OCI-LY1 (cell line): ENCODE measurements at regions not wholly inside any gene's neighbourhood (a gene's known extent, or its start where the extent isn't known, plus 50 kb on each side); places are given as distances from the start of the nearest gene placed in this dataset.

Experiments
- CTCF ChIP-seq: fragments of 200-600 bp; sonication (generic), shearing (Covaris generic); IDR thresholded peaks from 2 replicates; pipeline ENCODE4 v1.5.1; 2017; ENCODE audit warnings: mild to moderate bottlenecking, antibody characterized with exemption, low read length, moderate library complexity, mixed read lengths
- EZH2 ChIP-seq: fragments of 200-600 bp; sonication (generic), shearing (Covaris generic); IDR thresholded peaks from 2 replicates; pipeline ENCODE4 v1.8.0; 2017; ENCODE audit warnings: borderline replicate concordance, mixed run types, mild to moderate bottlenecking, antibody characterized with exemption, low read length, moderate library complexity, mixed read lengths

GRCh38 chr4:111837761-111838160 is 307.5 kb upstream of the FAM241A start:
- TF ChIP-seq CTCF (no peak), EZH2 (no peak)
